Endothelial cell of umbilical vein (primary cell): ENCODE measurements at regions not wholly inside any gene's neighbourhood (a gene's known extent, or its start where the extent isn't known, plus 50 kb on each side); places are given as distances from the start of the nearest gene placed in this dataset.

Source experiments
- BruUV-seq: library from RNA; stranded (reverse); fragments of 400-500 nt; replicated peaks from 2 replicates; lab custom pipeline; 2021; lab: Mats Ljungman, UMichigan
- CTCF ChIA-PET: fragments of 300-600, 350-600 bp; sonication (Branson Sonifier 250); formaldehyde crosslinking; loops from one replicate; lab custom pipeline; 2021; ENCODE audit warnings: antibody characterized with exemption, inconsistent platforms; lab: Charles Lee
- POLR2A ChIA-PET: fragments of 300-600, 350-600 bp; sonication (Branson Sonifier 250); formaldehyde crosslinking; loops from one replicate; lab custom pipeline; 2021; ENCODE audit warnings: antibody characterized with exemption, inconsistent platforms; lab: Charles Lee
- DNase-seq: peaks from one replicate; pipeline ENCODE4 v3.0.0-alpha.2; 2011; ENCODE audit warnings: low read depth, low spot score
- FAIRE-seq: peaks from 2 replicates; lab custom pipeline; 2011; peaks lifted over from hg19 to GRCh38; lab: Jason Lieb, UNC
- H2AFZ ChIP-seq: 2 replicates; pipeline ENCODE4 v1.6.0; 2012; ENCODE audit warnings: low read depth, low read length, control low read depth, inconsistent platforms
- H3K27ac ChIP-seq: 2 replicates; pipeline ENCODE4 v1.5.1; 2011; ENCODE audit warnings: low read depth, mild to moderate bottlenecking, control low read depth, low read length, moderate library complexity; ENCODE audit not compliant: insufficient read depth
- H3K27me3 ChIP-seq, 2 experiments: 2 replicates each; pipeline versions ENCODE4 v1.6.0 to v1.6.1; 2011; ENCODE audit warnings: low read length in 2 of 2, mixed read lengths in 1 of 2; ENCODE audit not compliant: control insufficient read depth in 2 of 2, insufficient read depth in 2 of 2
- H3K36me3 ChIP-seq, 2 experiments: 2 replicates in 1 of 2; 3 replicates in 1 of 2; pipeline ENCODE4 v1.5.1; 2011; ENCODE audit warnings: low read length in 2 of 2, mild to moderate bottlenecking in 1 of 2, moderate library complexity in 1 of 2; ENCODE audit not compliant: control insufficient read depth in 2 of 2, insufficient read depth in 2 of 2; ENCODE audit errors: extremely low read depth in 1 of 2
- H3K4me1 ChIP-seq: 3 replicates; pipeline ENCODE4 v1.5.1; 2011; ENCODE audit warnings: mild to moderate bottlenecking, low read length; ENCODE audit not compliant: control insufficient read depth, insufficient read depth; ENCODE audit errors: extremely low read depth
- H3K4me2 ChIP-seq: 2 replicates; pipeline ENCODE4 v1.6.1; 2011; ENCODE audit warnings: low read length, control low read depth, mixed read lengths; ENCODE audit not compliant: insufficient read depth
- H3K4me3 ChIP-seq, 3 experiments: fragments of 200-600 bp in 1 of 3; sonication (generic), shearing (Covaris generic) in 1 of 3; replicated peaks in 1 of 3; 2 replicates each; pipeline ENCODE4 v1.5.1; 2011 to 2016; ENCODE audit warnings: control low read depth in 3 of 3, low read length in 3 of 3, mild to moderate bottlenecking in 2 of 3, inconsistent platforms in 1 of 3, low read depth in 1 of 3, moderate library complexity in 1 of 3; ENCODE audit not compliant: insufficient read depth in 1 of 3
- H3K79me2 ChIP-seq: 2 replicates; pipeline ENCODE4 v1.6.0; 2012; ENCODE audit warnings: low read length, inconsistent platforms; ENCODE audit not compliant: control insufficient read depth, insufficient read depth
- H3K9ac ChIP-seq: replicated peaks from 2 replicates; pipeline ENCODE3; 2011; ENCODE audit warnings: low read length, control low read depth; ENCODE audit not compliant: insufficient read depth; ENCODE audit errors: extremely low read depth
- H3K9me1 ChIP-seq: replicated peaks from 3 replicates; pipeline ENCODE4 v1.6.0; 2011; ENCODE audit warnings: mild to moderate bottlenecking, low read length; ENCODE audit not compliant: control insufficient read depth, insufficient read depth; ENCODE audit errors: extremely low read depth
- H3K9me3 ChIP-seq: replicated peaks from 2 replicates; pipeline ENCODE4 v1.5.1; 2012; ENCODE audit warnings: low read length, inconsistent platforms; ENCODE audit not compliant: control insufficient read depth, insufficient read depth
- H4K20me1 ChIP-seq: replicated peaks from 2 replicates; pipeline ENCODE3; 2011; ENCODE audit warnings: mild to moderate bottlenecking, low read length; ENCODE audit not compliant: control insufficient read depth, insufficient read depth; ENCODE audit errors: extremely low read depth
- EZH2 ChIP-seq: IDR thresholded peaks from 2 replicates; pipeline ENCODE4 v1.6.1; 2012; ENCODE audit warnings: borderline replicate concordance, low read depth, mild to moderate bottlenecking, moderate library complexity, low read length, inconsistent platforms; ENCODE audit not compliant: severe bottlenecking
- FOS ChIP-seq: IDR thresholded peaks from 2 replicates; pipeline ENCODE4 v1.6.1; 2011; ENCODE audit warnings: mild to moderate bottlenecking, low read length, moderate library complexity, borderline replicate concordance; ENCODE audit not compliant: insufficient read depth
- GATA2 ChIP-seq: IDR thresholded peaks from 2 replicates; pipeline ENCODE4 v1.7.0; 2011; ENCODE audit warnings: low read depth, mild to moderate bottlenecking, moderate library complexity, mixed read lengths, low read length; ENCODE audit not compliant: insufficient read length, insufficient read depth
- JUN ChIP-seq: IDR thresholded peaks from 2 replicates; pipeline ENCODE4 v1.6.1; 2011; ENCODE audit warnings: borderline replicate concordance, low read depth; ENCODE audit not compliant: insufficient read length, insufficient read depth
- MYC ChIP-seq: IDR thresholded peaks from one replicate; pipeline ENCODE4 v1.6.1; 2011; ENCODE audit warnings: mild to moderate bottlenecking, low read depth, low read length
- POLR2A ChIP-seq: IDR thresholded peaks from 2 replicates; pipeline ENCODE4 v1.6.1; 2012; ENCODE audit warnings: low read depth, mild to moderate bottlenecking, control low read depth, low read length
- POLR2AphosphoS5 ChIP-seq: IDR thresholded peaks from 2 replicates; pipeline ENCODE4 v1.6.1; 2012; ENCODE audit warnings: low read depth, mild to moderate bottlenecking, control low read depth, low read length, moderate library complexity; ENCODE audit not compliant: insufficient read depth
- dilution Hi-C: fragments of 300-500 bp; cut with MboI; formaldehyde crosslinking; loops from one replicate; pipeline ENCODE4 v1.15.0; 2019; ENCODE audit warnings: low sequenced_read_pairs; ENCODE audit not compliant: extremely low pct_ligation_motif_present
- intact Hi-C: fragments of 100-400 bp; cut with micrococcal nuclease; formaldehyde crosslinking; loops from one replicate; pipeline ENCODE4 v1.10.0; 2022
- TF ChIP-seq, protein P1 (sequence below), 2 donors: IDR thresholded peaks; 1 replicate in 1 of 2; 2 replicates in 1 of 2; pipeline ENCODE4 v1.5.1; 2011; ENCODE audit warnings: low read length in 2 of 2, mild to moderate bottlenecking in 2 of 2, moderate library complexity in 2 of 2, control low read depth in 1 of 2, inconsistent platforms in 1 of 2, low read depth in 1 of 2; ENCODE audit not compliant: insufficient read depth in 1 of 2; ENCODE audit errors: extremely low read depth in 1 of 2
- TF ChIP-seq, protein P2 (sequence below): IDR thresholded peaks from 2 replicates; pipeline ENCODE4 v1.6.1; 2011; ENCODE audit not compliant: insufficient read depth, insufficient read length

DNA sequence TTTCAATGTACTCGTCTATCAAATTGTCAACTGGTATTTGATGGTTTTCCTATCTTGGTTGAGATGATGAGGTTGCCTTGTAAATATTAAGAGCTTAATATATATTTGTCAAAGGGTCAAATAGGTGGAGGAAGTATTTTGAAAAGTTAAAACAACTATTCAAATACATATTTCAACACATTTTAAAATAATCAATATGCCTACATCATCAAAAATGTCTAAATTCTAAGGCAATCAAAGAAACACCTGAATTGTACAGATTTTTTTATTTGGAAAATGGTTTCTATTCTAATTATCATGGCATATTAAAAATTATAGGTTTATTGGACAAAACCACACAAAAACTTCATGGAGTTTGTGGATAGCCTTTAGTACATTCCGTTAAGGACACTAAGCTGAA lies 461.4 kb upstream of the ONECUT1 start:
- DNase-seq (no peak), FAIRE-seq (no peak)
- no peak overlapping the region for H3K4me2 ChIP-seq
- H3K36me3 ChIP-seq, result no peaks in the 10 kb centered on the region
- dilution Hi-C loops (no loop called here), intact Hi-C loops (no loop called here)
- no peak overlapping the region for H3K4me3 ChIP-seq
- TF ChIP-seq, protein P1, sequence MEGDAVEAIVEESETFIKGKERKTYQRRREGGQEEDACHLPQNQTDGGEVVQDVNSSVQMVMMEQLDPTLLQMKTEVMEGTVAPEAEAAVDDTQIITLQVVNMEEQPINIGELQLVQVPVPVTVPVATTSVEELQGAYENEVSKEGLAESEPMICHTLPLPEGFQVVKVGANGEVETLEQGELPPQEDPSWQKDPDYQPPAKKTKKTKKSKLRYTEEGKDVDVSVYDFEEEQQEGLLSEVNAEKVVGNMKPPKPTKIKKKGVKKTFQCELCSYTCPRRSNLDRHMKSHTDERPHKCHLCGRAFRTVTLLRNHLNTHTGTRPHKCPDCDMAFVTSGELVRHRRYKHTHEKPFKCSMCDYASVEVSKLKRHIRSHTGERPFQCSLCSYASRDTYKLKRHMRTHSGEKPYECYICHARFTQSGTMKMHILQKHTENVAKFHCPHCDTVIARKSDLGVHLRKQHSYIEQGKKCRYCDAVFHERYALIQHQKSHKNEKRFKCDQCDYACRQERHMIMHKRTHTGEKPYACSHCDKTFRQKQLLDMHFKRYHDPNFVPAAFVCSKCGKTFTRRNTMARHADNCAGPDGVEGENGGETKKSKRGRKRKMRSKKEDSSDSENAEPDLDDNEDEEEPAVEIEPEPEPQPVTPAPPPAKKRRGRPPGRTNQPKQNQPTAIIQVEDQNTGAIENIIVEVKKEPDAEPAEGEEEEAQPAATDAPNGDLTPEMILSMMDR (IDR thresholded peaks at IDR 0.05; ENCODE audit: extremely low read depth in 1 of 2, insufficient read depth in 1 of 2, low read depth in 1 of 2, low read length in 2 of 2), result no peak
- no peak for TF ChIP-seq POLR2AphosphoS5
- TF ChIP-seq GATA2, result no peak
- TF ChIP-seq JUN, result no peak
- no peak for TF ChIP-seq MYC
- no peak for TF ChIP-seq POLR2A
- TF ChIP-seq FOS, result no peak
- TF ChIP-seq, protein P2, sequence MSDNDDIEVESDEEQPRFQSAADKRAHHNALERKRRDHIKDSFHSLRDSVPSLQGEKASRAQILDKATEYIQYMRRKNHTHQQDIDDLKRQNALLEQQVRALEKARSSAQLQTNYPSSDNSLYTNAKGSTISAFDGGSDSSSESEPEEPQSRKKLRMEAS, result no peak
- TF ChIP-seq EZH2, result no peak
- ChIA-PET CTCF (no interaction called here), POLR2A (no interaction called here)
- no peaks in the 10 kb centered on the region for H3K27me3 ChIP-seq
- H2AFZ ChIP-seq, result no peak overlapping the region
- no TSS peak for BruUV-seq
- H3K79me2 ChIP-seq, result no peaks in the 10 kb centered on the region
- H3K9me1 ChIP-seq, result no peaks in the 10 kb centered on the region
- H3K27ac ChIP-seq, result no peak overlapping the region
- no peaks in the 10 kb centered on the region for H4K20me1 ChIP-seq
- H3K9me3 ChIP-seq, result no peaks in the 10 kb centered on the region
- no peak overlapping the region for H3K9ac ChIP-seq
- no peaks in the 10 kb centered on the region for H3K4me1 ChIP-seq
